ENCODE measurements at regions not wholly inside any gene's neighbourhood (a gene's known extent, or its start where the extent isn't known, plus 50 kb on each side); places are given as distances from the start of the nearest gene placed in this dataset.
"Not testable (repeated sequence)": the region's sequence is repeated elsewhere in the genome, so short reads cannot be mapped to it uniquely, and the experiment has no call there.

DNA sequence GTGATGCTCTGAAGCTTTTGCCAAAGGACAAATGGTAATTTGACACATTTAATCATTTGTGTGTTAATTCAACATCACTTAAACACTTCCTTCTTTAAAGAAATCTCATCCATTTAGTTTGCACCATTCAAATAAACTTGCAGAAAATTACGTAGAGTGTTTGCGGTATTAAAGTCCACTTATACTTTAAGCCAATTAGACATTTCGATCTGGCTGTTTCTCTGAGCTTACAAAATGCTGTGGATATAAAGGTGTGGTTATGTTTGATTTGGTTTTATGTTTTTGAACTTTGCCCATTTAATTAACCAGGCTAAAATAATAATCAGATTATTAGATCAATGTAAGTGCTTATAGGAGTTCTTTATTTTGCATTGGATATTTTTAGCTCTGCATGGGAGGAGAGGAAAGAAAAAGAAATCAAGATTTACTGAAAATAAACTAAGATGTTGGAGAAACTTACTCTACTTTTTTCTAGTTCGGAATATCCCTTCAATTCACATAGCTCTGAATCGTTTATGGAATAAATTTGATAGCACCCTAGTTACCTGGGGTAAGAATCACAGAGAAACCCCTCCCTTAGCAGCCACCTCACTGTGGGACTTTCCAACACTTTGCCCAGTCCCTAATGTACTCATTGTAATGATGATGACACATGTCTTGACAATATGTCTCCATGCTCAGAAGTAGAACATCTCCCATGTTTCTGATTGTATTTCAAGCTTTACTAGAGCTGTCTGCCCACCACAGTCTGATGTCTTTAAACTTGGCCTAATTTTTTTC, 268.0 kb downstream of the BTG1 start:
- Mint-ChIP-seq H3K4me1 (ENCODE audit: low read depth) (peaks cover 40% of the 10 kb centered on the region), H3K27me3 (no peaks in the 10 kb centered on the region), H3K36me3 (ENCODE audit: low read depth) (no peaks in the 10 kb centered on the region), H3K4me3 (no peak overlapping the region), H3K27ac (peak overlapping the region; percentile 71), H3K9me3 (no peaks in the 10 kb centered on the region)
- intact Hi-C loops (cut with micrococcal nuclease) = loop anchor here (10.0 kb wide), 1 partner anchor 267 kb away; the partner anchor contains the start of gene BTG1

- Mint-ChIP-seq H3K9me3 (no peaks in the 10 kb centered on the region), H3K4me3 (no peak overlapping the region), H3K27ac (peak overlapping the region; percentile 71), H3K27me3 (no peaks in the 10 kb centered on the region), H3K36me3 (ENCODE audit: low read depth) (no peaks in the 10 kb centered on the region), H3K4me1 (ENCODE audit: low read depth) (peaks cover 43% of the 10 kb centered on the region)
- intact Hi-C loops (cut with micrococcal nuclease) = loop anchor here (10.0 kb wide), 1 partner anchor 268 kb away; the partner anchor contains the start of gene BTG1
Measured at GRCh38 chr12:91877022-91877421, 268.6 kb downstream of the BTG1 start.

DNA sequence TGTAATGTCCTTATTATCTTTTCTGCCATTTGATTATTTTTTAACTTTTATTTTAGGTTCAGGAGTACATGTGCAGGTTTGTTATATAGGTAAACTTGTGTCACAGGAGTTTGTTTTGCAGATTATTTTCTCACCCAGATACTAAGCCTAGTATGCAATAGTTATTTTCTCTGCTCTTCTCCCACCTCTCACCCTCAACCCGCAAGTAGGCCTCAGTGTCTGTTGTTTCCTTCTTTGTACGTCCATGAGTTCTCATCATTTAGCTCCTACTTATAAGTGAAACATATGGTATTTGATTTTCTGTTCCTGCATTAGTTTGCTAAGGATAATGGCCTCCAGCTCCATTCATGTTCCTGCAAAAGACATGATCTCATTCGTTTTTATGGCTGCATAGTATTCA, 270.0 kb downstream of the BTG1 start:
- H3K9me3 Mint-ChIP-seq; H3K4me3 Mint-ChIP-seq; H3K36me3 Mint-ChIP-seq (ENCODE audit: low read depth); H3K27me3 Mint-ChIP-seq; H3K27ac Mint-ChIP-seq: not testable (repeated sequence)
- intact Hi-C loops (cut with micrococcal nuclease) = loop anchor here (10.0 kb wide), 1 partner anchor 269 kb away; the partner anchor contains the start of gene BTG1
- peaks cover 56% of the 10 kb centered on the region for H3K4me1 Mint-ChIP-seq (ENCODE audit: low read depth)

GRCh38 chr12:91874086-91874865, 271.4 kb downstream of the BTG1 start:
- Mint-ChIP-seq H3K27ac (no peak overlapping the region), H3K4me3 (no peak overlapping the region), H3K27me3 (no peaks in the 10 kb centered on the region), H3K36me3 (ENCODE audit: low read depth) (no peaks in the 10 kb centered on the region), H3K4me1 (ENCODE audit: low read depth) (peaks cover 58% of the 10 kb centered on the region), H3K9me3 (no peaks in the 10 kb centered on the region)
- intact Hi-C loops (cut with micrococcal nuclease) = loop anchor here (10.0 kb wide), 1 partner anchor 271 kb away; the partner anchor contains the start of gene BTG1

- Mint-ChIP-seq H3K36me3 (ENCODE audit: low read depth) (no peaks in the 10 kb centered on the region), H3K27me3 (no peaks in the 10 kb centered on the region), H3K9me3 (no peaks in the 10 kb centered on the region), H3K4me1 (ENCODE audit: low read depth) (peaks cover 44% of the 10 kb centered on the region), H3K27ac (peak overlapping the region; percentile 35), H3K4me3 (no peak overlapping the region)
- intact Hi-C loops (cut with micrococcal nuclease) = loop anchor here (10.0 kb wide), 1 partner anchor 273 kb away; the partner anchor contains the start of gene BTG1
Measured at GRCh38 chr12:91871751-91872150, 273.9 kb downstream of the BTG1 start.

- intact Hi-C loops (cut with micrococcal nuclease) = loop anchor here (10.0 kb wide), 1 partner anchor 274 kb away; the partner anchor contains the start of gene BTG1
- H3K27me3 Mint-ChIP-seq = no peaks in the 10 kb centered on the region
- no peaks in the 10 kb centered on the region for H3K36me3 Mint-ChIP-seq (ENCODE audit: low read depth)
- H3K9me3 Mint-ChIP-seq = no peaks in the 10 kb centered on the region
- H3K27ac Mint-ChIP-seq = peak overlapping the region; percentile 35
- H3K4me3 Mint-ChIP-seq = no peak overlapping the region
- H3K4me1 Mint-ChIP-seq (ENCODE audit: low read depth) = peaks cover 37% of the 10 kb centered on the region
Measured at GRCh38 chr12:91870872-91871707, 274.6 kb downstream of the BTG1 start.

DNA sequence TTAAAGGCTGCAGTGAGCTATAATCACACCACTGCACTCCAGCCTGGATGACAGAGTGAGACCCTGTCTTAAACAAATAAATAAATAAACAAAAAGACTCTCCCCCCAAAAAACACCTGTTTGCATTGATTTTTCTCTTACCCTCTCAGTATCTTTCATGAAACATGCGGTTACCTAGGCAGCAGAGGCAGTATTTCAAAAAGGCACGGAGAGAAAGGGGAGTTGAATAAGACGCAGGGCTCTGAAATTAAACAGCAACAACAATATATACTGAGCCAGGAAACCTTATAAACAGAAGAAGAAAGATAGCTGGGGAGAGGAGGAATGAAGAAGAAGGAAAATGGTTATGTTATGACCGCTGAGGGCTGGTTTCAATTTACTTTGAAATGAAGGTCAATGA, 277.6 kb downstream of the BTG1 start:
- no peak overlapping the region for H3K4me3 Mint-ChIP-seq
- intact Hi-C loops (cut with micrococcal nuclease) = no loop called here
- H3K36me3 Mint-ChIP-seq (ENCODE audit: low read depth) = no peaks in the 10 kb centered on the region
- H3K27ac Mint-ChIP-seq = no peak overlapping the region
- H3K9me3 Mint-ChIP-seq = no peaks in the 10 kb centered on the region
- H3K27me3 Mint-ChIP-seq = no peaks in the 10 kb centered on the region
- peaks cover 18% of the 10 kb centered on the region for H3K4me1 Mint-ChIP-seq (ENCODE audit: low read depth)

- no peaks in the 10 kb centered on the region for H3K27me3 Mint-ChIP-seq
- H3K4me1 Mint-ChIP-seq (ENCODE audit: low read depth) = peaks cover 11% of the 10 kb centered on the region
- H3K36me3 Mint-ChIP-seq (ENCODE audit: low read depth) = no peaks in the 10 kb centered on the region
- intact Hi-C loops (cut with micrococcal nuclease) = no loop called here
- H3K4me3 Mint-ChIP-seq = no peak overlapping the region
- H3K9me3 Mint-ChIP-seq = no peaks in the 10 kb centered on the region
- H3K27ac Mint-ChIP-seq = no peak overlapping the region
Measured at GRCh38 chr12:91866566-91866965, 279.1 kb downstream of the BTG1 start.

GRCh38 chr12:91863702-91864101, 281.9 kb downstream of the BTG1 start:
- Mint-ChIP-seq H3K27ac (no peak overlapping the region), H3K9me3 (no peaks in the 10 kb centered on the region), H3K27me3 (no peaks in the 10 kb centered on the region), H3K4me1 (ENCODE audit: low read depth) (no peaks in the 10 kb centered on the region), H3K4me3 (no peak overlapping the region), H3K36me3 (ENCODE audit: low read depth) (no peaks in the 10 kb centered on the region)
- intact Hi-C loops (cut with micrococcal nuclease) = no loop called here

DNA sequence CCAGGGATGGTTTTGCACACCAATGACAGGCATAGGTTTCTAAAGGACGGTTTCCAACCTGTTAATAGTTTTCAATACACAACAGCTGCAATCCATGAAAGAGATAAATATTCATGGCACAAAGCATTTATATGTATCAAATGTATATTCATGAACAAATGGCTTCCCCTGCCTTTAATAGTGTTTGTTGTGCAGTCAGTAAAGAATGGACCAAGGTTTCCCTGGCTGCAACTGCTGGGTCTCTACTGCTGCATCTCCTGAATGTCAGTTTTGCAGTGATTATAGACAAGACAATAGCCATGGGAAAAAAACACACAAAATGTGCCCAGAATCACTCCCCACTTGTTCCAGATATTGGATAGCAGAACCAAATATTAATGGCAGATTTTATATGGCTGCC, 284.1 kb downstream of the BTG1 start:
- no peak overlapping the region for H3K27ac Mint-ChIP-seq
- intact Hi-C loops (cut with micrococcal nuclease) = no loop called here
- no peak overlapping the region for H3K4me3 Mint-ChIP-seq
- H3K27me3 Mint-ChIP-seq = no peaks in the 10 kb centered on the region
- no peaks in the 10 kb centered on the region for H3K9me3 Mint-ChIP-seq
- H3K4me1 Mint-ChIP-seq (ENCODE audit: low read depth) = no peaks in the 10 kb centered on the region
- H3K36me3 Mint-ChIP-seq (ENCODE audit: low read depth) = no peaks in the 10 kb centered on the region

DNA sequence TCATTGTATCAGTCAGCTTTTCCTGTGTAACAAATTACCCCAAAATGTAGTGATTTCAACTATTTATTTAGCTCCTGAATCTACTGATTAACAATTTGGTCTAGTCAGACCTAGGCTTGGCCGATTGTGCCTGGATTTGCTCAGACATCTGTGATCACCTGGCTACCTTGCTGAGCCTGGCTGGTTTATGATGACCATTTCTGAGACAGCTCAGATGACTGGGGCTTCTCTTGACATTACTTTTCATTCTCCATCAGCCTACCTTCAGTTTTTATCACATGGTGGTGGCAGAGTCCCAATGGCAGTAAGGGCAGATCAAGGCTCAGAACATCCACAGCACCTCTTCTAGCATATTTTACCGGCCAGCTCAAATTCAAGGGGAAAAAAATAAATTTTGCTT, 286.3 kb downstream of the BTG1 start:
- Mint-ChIP-seq H3K4me3 (no peak overlapping the region), H3K27ac (no peak overlapping the region), H3K9me3 (no peaks in the 10 kb centered on the region), H3K27me3 (no peaks in the 10 kb centered on the region), H3K36me3 (ENCODE audit: low read depth) (no peaks in the 10 kb centered on the region), H3K4me1 (ENCODE audit: low read depth) (no peaks in the 10 kb centered on the region)
- intact Hi-C loops (cut with micrococcal nuclease) = no loop called here

DNA sequence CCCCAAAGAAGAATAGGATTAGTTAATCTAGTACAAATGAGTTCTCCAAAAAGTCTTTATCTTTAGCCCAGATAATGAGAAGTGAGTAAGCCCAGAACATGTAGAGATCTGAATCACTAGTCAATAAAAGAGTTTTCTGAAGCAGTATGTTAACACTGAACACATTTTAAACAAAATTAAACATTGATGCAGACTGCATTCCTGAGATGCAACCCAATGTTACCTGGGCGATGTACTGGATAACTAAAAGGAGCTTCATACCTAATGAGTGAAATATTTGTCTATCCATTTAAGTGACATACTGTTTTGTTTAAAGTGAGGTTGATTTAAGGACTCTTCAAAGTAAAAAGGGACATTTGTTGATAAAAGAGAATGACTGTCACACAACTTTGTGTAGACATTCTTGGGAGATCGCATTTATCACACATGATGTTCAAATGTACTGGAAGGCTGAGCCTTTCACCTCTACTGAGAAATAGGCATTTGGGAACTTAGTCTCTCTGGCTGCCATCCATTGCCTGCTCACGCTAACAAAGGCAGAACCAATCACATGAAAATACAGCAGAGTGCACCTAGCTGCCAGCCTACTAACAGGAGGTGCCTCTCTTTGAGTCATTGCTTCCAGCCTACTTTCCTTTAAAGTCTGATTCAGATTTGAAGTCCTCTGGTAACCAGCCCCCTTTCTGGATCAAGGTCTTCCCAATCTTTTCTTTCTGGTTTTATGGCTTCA, 287.7 kb downstream of the BTG1 start:
- Mint-ChIP-seq H3K9me3 (no peaks in the 10 kb centered on the region), H3K27me3 (peaks cover 2% of the 10 kb centered on the region), H3K27ac (no peak overlapping the region), H3K36me3 (ENCODE audit: low read depth) (no peaks in the 10 kb centered on the region), H3K4me1 (ENCODE audit: low read depth) (no peaks in the 10 kb centered on the region), H3K4me3 (no peak overlapping the region)
- intact Hi-C loops (cut with micrococcal nuclease) = no loop called here

- Mint-ChIP-seq H3K4me1 (ENCODE audit: low read depth) (no peaks in the 10 kb centered on the region), H3K9me3 (no peaks in the 10 kb centered on the region), H3K27ac (no peak overlapping the region), H3K4me3 (no peak overlapping the region), H3K36me3 (ENCODE audit: low read depth) (no peaks in the 10 kb centered on the region), H3K27me3 (peaks cover 2% of the 10 kb centered on the region)
- intact Hi-C loops (cut with micrococcal nuclease) = no loop called here
Measured at GRCh38 chr12:91854725-91855124, 290.9 kb downstream of the BTG1 start.
